DMS 273 treated with DMSO at 0.1 percent for 48 hours (cell line): ENCODE measurements at regions not wholly inside any gene's neighbourhood (a gene's known extent, or its start where the extent isn't known, plus 50 kb on each side); places are given as distances from the start of the nearest gene placed in this dataset.
"Not testable (repeated sequence)": the region's sequence is repeated elsewhere in the genome, so short reads cannot be mapped to it uniquely, and the experiment has no call there.

Source experiments
- DNase-seq: peaks from one replicate; lab custom pipeline; 2025; lab: John Stamatoyannopoulos, UW

- DNase-seq, result no peak
Measured at GRCh38 chr6:149127212-149127611, 190.3 kb upstream of the TAB2 start.

DNA sequence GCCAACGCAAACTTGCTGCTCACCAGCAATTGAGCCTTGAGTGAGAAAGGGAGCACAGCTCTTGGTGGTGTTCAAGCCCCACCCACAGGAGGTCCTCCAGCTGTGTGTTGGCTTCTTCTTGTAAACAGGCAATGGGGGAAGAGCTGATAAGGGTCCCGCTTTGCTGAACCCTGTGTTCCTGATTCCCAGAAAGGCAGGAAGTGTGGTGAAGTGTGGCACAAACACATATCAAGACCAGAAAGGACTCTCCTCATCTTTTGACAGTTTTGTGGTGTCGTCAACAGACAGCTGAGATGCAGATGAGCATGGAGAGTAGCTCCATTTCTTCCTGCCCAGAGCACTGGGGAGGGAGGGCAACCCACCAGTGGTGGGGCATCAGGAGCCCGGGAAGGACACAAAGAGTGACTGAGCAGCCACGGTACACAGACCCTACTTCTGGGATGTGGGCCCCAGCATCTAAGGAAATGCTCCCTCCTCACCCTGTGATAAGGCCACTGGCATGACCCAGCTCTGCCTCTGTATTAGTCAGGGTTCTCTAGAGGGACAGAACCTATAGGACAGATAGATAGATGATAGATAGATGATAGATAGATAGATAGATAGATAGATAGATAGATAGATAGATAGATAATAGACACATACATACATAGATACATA is 188.9 kb upstream of the TAB2 start:
- DNase-seq, result no peak

- no peak for DNase-seq
Measured at GRCh38 chr6:149129371-149130077, 188.0 kb upstream of the TAB2 start.

GRCh38 chr6:149130090-149130489 is 187.4 kb upstream of the TAB2 start:
- DNase-seq, result no peak

DNA sequence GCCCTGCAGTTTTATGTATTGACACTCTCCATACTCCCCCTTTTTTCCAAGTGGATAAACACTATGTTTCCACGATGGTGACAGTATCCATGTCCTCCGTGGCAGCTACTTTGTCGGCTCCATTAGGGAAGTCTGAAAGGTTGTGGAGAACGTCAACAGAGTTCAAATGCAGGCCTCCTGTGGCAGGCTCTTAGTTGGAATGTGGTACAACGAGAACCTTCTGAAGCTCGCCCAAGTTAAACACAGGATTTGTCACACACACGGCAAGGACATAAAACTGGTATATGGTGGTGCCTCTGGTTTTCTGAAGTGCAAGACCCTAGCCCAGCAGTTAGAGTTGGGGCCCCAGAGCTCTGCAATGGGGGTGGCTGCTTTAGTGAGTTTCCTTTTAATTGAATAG is 187.0 kb upstream of the TAB2 start:
- DNase-seq, result no peak

DNA sequence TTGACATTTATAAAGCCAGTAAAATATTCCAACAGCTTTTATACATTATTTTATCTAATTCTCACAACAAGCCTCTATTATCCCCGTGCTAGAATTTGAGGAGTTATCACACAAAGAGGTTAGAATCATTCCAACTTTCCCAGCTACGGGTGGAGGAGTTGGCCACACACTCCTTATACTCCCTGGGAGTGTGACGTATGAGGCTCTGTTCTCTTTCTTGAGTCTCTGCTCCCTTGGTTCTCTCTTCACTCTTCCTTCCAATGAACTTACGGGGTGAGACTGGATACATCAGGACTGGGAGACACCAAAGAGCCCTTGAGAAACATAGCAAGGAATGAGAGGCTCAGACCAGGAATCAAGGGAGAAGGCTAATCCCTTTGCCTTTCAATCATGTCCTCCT is 185.6 kb upstream of the TAB2 start:
- no peak for DNase-seq

DNA sequence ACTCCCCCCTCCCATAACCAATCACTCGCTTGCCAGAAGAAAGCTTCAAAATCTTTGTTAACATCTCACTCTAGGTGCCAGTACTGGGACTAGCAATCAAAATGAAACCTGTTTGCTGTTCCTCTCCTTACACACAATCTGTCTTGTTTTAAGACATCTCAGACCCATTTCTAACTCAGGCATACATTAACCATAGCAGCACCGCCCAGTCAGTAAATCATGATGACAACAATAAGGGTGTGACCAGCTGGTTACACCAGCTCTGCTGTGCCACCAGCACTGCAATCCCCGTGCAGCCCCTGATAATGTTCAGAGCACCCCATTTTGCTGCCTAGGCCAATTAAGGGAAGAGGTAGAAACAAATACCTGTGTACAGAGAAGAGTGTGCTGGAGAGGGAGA is 185.2 kb upstream of the TAB2 start:
- no peak for DNase-seq

GRCh38 chr6:149134511-149134933 is 183.0 kb upstream of the TAB2 start:
- DNase-seq, result no peak

DNA sequence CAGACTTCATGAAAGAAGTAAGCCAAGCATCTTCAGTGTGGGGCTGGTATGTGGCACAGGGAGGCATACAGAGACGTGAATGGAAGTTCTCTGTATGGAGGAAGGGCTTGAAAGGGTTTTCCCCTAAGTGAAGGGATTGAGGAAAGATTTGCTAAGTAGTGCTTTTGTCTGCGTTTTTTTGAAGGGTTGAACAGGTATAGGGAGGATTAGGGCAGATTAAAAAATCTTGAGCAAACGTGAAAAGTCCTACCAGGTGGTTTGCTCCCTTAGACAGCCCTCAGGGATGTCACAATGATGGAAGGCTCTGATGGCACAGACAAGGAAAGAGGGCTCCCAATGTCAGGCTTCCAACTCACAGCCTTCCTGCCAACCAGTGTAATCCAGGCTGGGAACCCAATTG is 181.7 kb upstream of the TAB2 start:
- no peak for DNase-seq

GRCh38 chr6:149136273-149136912 is 181.1 kb upstream of the TAB2 start:
- no peak for DNase-seq

GRCh38 chr6:149136913-149137286 is 180.6 kb upstream of the TAB2 start:
- no peak for DNase-seq

DNA sequence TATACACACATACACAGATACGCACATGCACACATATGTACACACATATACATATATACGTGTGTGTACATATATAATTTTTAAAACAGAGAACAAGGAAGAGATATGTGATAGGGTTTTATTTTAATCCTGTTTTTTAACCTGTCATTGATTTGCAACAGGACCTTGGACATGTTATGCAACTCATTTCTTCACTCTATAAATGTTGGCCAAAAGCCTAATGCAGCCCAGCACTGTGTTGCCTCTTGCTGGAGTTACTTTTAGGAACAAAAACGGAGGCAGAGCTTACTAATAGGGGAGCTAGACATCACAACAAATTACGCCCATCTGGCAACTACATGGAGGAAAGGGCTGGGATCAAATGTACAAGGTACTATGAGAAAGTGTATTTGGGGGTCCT is 179.9 kb upstream of the TAB2 start:
- DNase-seq, result no peak

DNA sequence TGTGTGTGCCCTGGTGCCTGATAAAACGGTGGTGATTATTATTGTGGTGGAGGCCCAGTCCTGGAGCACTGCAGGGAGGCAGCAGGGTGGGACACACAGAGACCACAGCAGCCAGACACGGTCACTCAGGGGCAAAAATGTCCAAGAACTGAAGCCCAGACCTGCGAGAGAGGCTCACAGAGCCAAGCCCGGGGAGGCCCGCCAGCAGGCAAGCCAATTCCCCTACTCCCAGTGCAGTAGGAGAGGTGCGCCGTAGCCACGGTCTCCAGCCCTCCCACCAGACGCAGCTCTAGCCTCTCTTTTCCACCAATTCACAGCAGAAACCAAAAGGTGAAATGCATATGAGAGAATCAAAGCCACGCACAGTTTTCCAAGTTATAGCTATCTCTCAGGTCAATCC is 179.4 kb upstream of the TAB2 start:
- DNase-seq, result no peak

- no peak for DNase-seq
Measured at GRCh38 chr6:149138699-149139294, 178.7 kb upstream of the TAB2 start.

DNA sequence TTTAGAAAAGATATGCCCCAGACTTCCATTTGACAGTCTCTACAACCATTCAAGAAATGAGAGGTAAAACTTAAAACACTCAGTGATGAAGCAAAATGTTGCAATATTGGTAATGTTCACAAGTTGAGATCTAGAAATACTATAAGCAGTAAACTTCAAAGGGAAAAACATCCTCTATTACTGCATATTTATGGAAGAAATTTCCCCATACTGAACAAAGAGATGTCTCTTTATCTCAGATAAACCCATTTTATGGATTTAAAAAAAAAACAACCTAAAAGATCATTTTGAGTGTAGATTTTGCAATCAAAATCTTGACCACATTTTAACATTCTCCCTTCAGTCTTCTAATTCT is 177.8 kb upstream of the TAB2 start:
- no peak for DNase-seq

GRCh38 chr6:149140137-149140909 is 177.2 kb upstream of the TAB2 start:
- no peak for DNase-seq

GRCh38 chr6:149140910-149141290 is 176.6 kb upstream of the TAB2 start:
- DNase-seq, result no peak

DNA sequence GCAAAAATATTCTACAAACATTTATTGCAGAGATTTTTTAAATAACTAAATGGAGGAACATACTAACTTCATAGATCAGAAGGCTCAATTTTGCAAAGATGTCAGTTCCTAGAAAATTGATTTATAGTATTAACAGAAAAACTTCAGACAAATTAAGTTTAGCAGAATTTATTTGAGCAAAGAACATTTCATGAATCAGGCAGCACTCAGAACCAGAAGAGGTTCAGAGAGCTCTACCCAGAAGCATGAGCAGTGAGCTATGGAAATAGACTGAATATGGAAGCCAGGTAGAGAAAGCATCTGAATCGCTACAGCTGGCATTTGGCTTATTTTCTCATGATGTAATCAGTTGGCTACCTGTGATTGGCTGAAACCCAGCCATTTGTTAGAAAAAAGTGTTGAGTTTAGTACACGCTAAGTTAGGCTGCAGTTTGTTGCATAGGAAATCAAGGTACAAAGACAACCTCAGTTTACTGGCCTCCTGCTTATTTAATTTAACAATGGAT is 174.5 kb upstream of the TAB2 start:
- no peak for DNase-seq

GRCh38 chr6:149145800-149146199 is 171.7 kb upstream of the TAB2 start:
- not testable (repeated sequence) for DNase-seq

- DNase-seq, result no peak
Measured at GRCh38 chr6:149147195-149147594, 170.3 kb upstream of the TAB2 start.

GRCh38 chr6:149147938-149148718 is 169.4 kb upstream of the TAB2 start:
- DNase-seq, result no peak
